Lower leg skin (tissue), 4 donors: ENCODE measurements at regions not wholly inside any gene's neighbourhood (a gene's known extent, or its start where the extent isn't known, plus 50 kb on each side); places are given as distances from the start of the nearest gene placed in this dataset.

ENCODE experiments used
- DNase-seq, 2 donors: peaks; one replicate each; pipeline ENCODE4 v3.0.0-alpha.2; 2019; ENCODE audit warnings: low spot score in 2 of 2
- H3K4me3 ChIP-seq: fragments of 200-600 bp; sonication (generic); 2 replicates; pipeline ENCODE4 v1.5.1; 2017; ENCODE audit warnings: mild to moderate bottlenecking, low read depth; ENCODE audit not compliant: poor library complexity, severe bottlenecking
- CTCF ChIP-seq, 3 donors: fragments of 450-650 bp; IDR thresholded peaks; one replicate each; pipeline ENCODE4 v1.5.1; 2016; ENCODE audit warnings: antibody characterized with exemption in 3 of 3, mild to moderate bottlenecking in 3 of 3, moderate library complexity in 2 of 3
- POLR2A ChIP-seq, 2 donors: fragments of 450-650 bp; IDR thresholded peaks; one replicate each; pipeline ENCODE4 v1.6.1; 2016 to 2017; ENCODE audit warnings: antibody characterized with exemption in 2 of 2, mild to moderate bottlenecking in 1 of 2, moderate library complexity in 1 of 2
- WGBS, 2 donors: methylation state at CpG; one replicate each; pipeline ENCODE4 v1.1.5; 2018; 5-methylcytosine and 5-hydroxymethylcytosine counted together
- intact Hi-C: fragments of 100-400 bp; cut with DNase I; formaldehyde crosslinking; loops from one replicate; pipeline ENCODE4 v1.15.0; 2023; ENCODE audit warnings: low total_unique reads

GRCh38 chr1:218108034-218108433 is 177.1 kb upstream of the RRP15 start:
- TF ChIP-seq POLR2A (IDR thresholded peaks at IDR 0.05) (no peak), CTCF (IDR thresholded peaks at IDR 0.05) (no peak)
- no peak overlapping the region for H3K4me3 ChIP-seq
- no peak for DNase-seq
- intact Hi-C loops = no loop called here
- WGBS, 2 donors = 78 to 84% methylated on average over 3 of the region's 3 CpGs

- no peak overlapping the region for H3K4me3 ChIP-seq
- TF ChIP-seq POLR2A (IDR thresholded peaks at IDR 0.05) = no peak
- no peak for TF ChIP-seq CTCF (IDR thresholded peaks at IDR 0.05)
- intact Hi-C loops = no loop called here
- WGBS, 2 donors = 58 to 61% methylated on average over 1 of the region's 1 CpG
- DNase-seq = no peak
Observed at GRCh38 chr1:218112862-218113261, 172.2 kb upstream of the RRP15 start.

- 46 to 52% methylated on average over 4 of the region's 4 CpGs for WGBS, 2 donors
- intact Hi-C loops = no loop called here
- no peak for DNase-seq
- H3K4me3 ChIP-seq = no peak overlapping the region
- TF ChIP-seq POLR2A (IDR thresholded peaks at IDR 0.05) (no peak), CTCF (IDR thresholded peaks at IDR 0.05) (no peak)
Observed at GRCh38 chr1:218123968-218124367, 161.1 kb upstream of the RRP15 start.

- TF ChIP-seq POLR2A (IDR thresholded peaks at IDR 0.05) = no peak
- no peak for TF ChIP-seq CTCF (IDR thresholded peaks at IDR 0.05)
- DNase-seq = no peak
- no peak overlapping the region for H3K4me3 ChIP-seq
- WGBS, 2 donors = 84 to 87% methylated on average over 6 of the region's 6 CpGs
- intact Hi-C loops = no loop called here
Observed at GRCh38 chr1:218135371-218135770, 149.7 kb upstream of the RRP15 start.

GRCh38 chr1:218139761-218140160 is 145.3 kb upstream of the RRP15 start:
- 73 to 77% methylated on average over 4 of the region's 4 CpGs for WGBS, 2 donors
- no peak overlapping the region for H3K4me3 ChIP-seq
- TF ChIP-seq CTCF (IDR thresholded peaks at IDR 0.05) (no peak), POLR2A (IDR thresholded peaks at IDR 0.05) (no peak)
- no peak for DNase-seq
- intact Hi-C loops = no loop called here

GRCh38 chr1:218156595-218156994 is 128.5 kb upstream of the RRP15 start:
- 5 to 8% methylated on average over 15 of the region's 15 CpGs for WGBS, 2 donors
- no peak overlapping the region for H3K4me3 ChIP-seq
- intact Hi-C loops = no loop called here
- DNase-seq = no peak
- TF ChIP-seq POLR2A (IDR thresholded peaks at IDR 0.05) (no peak), CTCF (IDR thresholded peaks at IDR 0.05) (no peak)
